H1 (cell line): ENCODE measurements at regions not wholly inside any gene's neighbourhood (a gene's known extent, or its start where the extent isn't known, plus 50 kb on each side); places are given as distances from the start of the nearest gene placed in this dataset.

ENCODE experiments used
- CTCF ChIA-PET: fragments of 300-600 bp; sonication (Branson Sonifier 250); formaldehyde crosslinking; loops from one replicate; lab custom pipeline; 2021; ENCODE audit not compliant: partially characterized antibody; lab: Charles Lee
- POLR2A ChIA-PET: fragments of 300-600 bp; sonication (Branson Sonifier 250); formaldehyde crosslinking; loops from one replicate; lab custom pipeline; 2021; ENCODE audit warnings: inconsistent platforms; ENCODE audit not compliant: partially characterized antibody; lab: Charles Lee
- DNase-seq, 2 experiments: peaks; one replicate each; pipeline versions ENCODE4 v3.0.0 to v3.0.0-alpha.2; 2010 to 2022; ENCODE audit warnings: low spot score in 2 of 2, low read depth in 1 of 2, mixed read lengths in 1 of 2
- FAIRE-seq: peaks from 2 replicates; lab custom pipeline; 2011; peaks lifted over from hg19 to GRCh38; lab: Jason Lieb, UNC
- H2AFZ ChIP-seq: 2 replicates; pipeline ENCODE4 v1.8.1; 2012; ENCODE audit warnings: low read length, inconsistent platforms
- H2AK5ac ChIP-seq: 2 replicates; pipeline ENCODE4 v1.6.1; 2013; ENCODE audit warnings: low read depth, low read length
- H2BK120ac ChIP-seq: replicated peaks from 2 replicates; pipeline ENCODE3; 2013; ENCODE audit warnings: low read depth, low read length, inconsistent platforms
- H2BK12ac ChIP-seq: 2 replicates; pipeline ENCODE4 v1.6.1; 2013; ENCODE audit warnings: low read depth, low read length
- H2BK15ac ChIP-seq: 2 replicates; pipeline ENCODE4 v1.6.1; 2013; ENCODE audit warnings: low read length
- H2BK20ac ChIP-seq: 2 replicates; pipeline ENCODE4 v1.6.1; 2013; ENCODE audit warnings: low read length
- H2BK5ac ChIP-seq: 2 replicates; pipeline ENCODE4 v1.6.1; 2013; ENCODE audit warnings: low read depth, low read length
- H3K14ac ChIP-seq: 2 replicates; pipeline ENCODE4 v1.6.1; 2013; ENCODE audit warnings: inconsistent platforms; ENCODE audit not compliant: insufficient read length
- H3K18ac ChIP-seq: 2 replicates; pipeline ENCODE4 v1.6.1; 2013; ENCODE audit warnings: low read length; ENCODE audit errors: extremely low read depth
- H3K23ac ChIP-seq: 2 replicates; pipeline ENCODE4 v1.6.1; 2013; ENCODE audit warnings: inconsistent platforms; ENCODE audit not compliant: insufficient read length
- H3K23me2 ChIP-seq: 2 replicates; pipeline ENCODE4 v1.6.1; 2013; ENCODE audit warnings: low read depth, low read length
- H3K27ac ChIP-seq: 2 replicates; pipeline ENCODE4 v1.6.1; 2011; ENCODE audit warnings: low read depth, low read length, inconsistent platforms
- H3K27me3 ChIP-seq, 4 experiments: replicated peaks in 1 of 4; 1 replicate in 1 of 4; 2 replicates in 3 of 4; pipeline versions ENCODE4 v1.6.1 to v1.8.1; 2011 to 2013; ENCODE audit warnings: low read length in 3 of 4, mild to moderate bottlenecking in 3 of 4, inconsistent platforms in 2 of 4, mixed read lengths in 2 of 4, moderate library complexity in 1 of 4; ENCODE audit not compliant: control insufficient read depth in 3 of 4, insufficient read depth in 3 of 4; ENCODE audit errors: extremely low read depth in 1 of 4
- H3K36me3 ChIP-seq, 4 experiments: 2 replicates each; pipeline versions ENCODE4 v1.6.1 to v1.8.1; 2011 to 2013; ENCODE audit warnings: mild to moderate bottlenecking in 4 of 4, low read length in 3 of 4, moderate library complexity in 2 of 4, control low read depth in 1 of 4, inconsistent platforms in 1 of 4; ENCODE audit not compliant: insufficient read depth in 4 of 4, control insufficient read depth in 2 of 4
- H3K4ac ChIP-seq: replicated peaks from 2 replicates; pipeline ENCODE3; 2013; ENCODE audit warnings: low read length, low read depth, mixed read lengths, inconsistent platforms; ENCODE audit not compliant: insufficient read length
- H3K4me1 ChIP-seq, 4 experiments: replicated peaks in 1 of 4; 1 replicate in 1 of 4; 2 replicates in 3 of 4; pipeline versions ENCODE4 v1.6.1 to v1.8.1; 2011 to 2013; ENCODE audit warnings: low read length in 3 of 4, inconsistent platforms in 2 of 4, mixed read lengths in 1 of 4; ENCODE audit not compliant: insufficient read depth in 4 of 4, control insufficient read depth in 3 of 4
- H3K4me2 ChIP-seq, 2 experiments: 2 replicates each; pipeline versions ENCODE4 v1.6.1 to v1.8.1; 2011 to 2013; ENCODE audit warnings: low read depth in 2 of 2, low read length in 2 of 2, control low read depth in 1 of 2, inconsistent platforms in 1 of 2, mild to moderate bottlenecking in 1 of 2; ENCODE audit not compliant: insufficient read depth in 1 of 2
- H3K4me3 ChIP-seq, 4 experiments: fragments of 200-600, 300-600 bp in 1 of 4; sonication (generic), shearing (Covaris generic), sonication (Bioruptor Twin) in 1 of 4; 2 replicates each; pipeline versions ENCODE4 v1.5.1 to v1.8.1; 2011 to 2016; ENCODE audit warnings: low read length in 4 of 4, low read depth in 3 of 4, control low read depth in 2 of 4, inconsistent platforms in 2 of 4, mild to moderate bottlenecking in 2 of 4, mixed read lengths in 1 of 4, moderate library complexity in 1 of 4; ENCODE audit not compliant: insufficient read depth in 2 of 4; ENCODE audit errors: extremely low read depth in 1 of 4
- H3K56ac ChIP-seq: replicated peaks from 2 replicates; pipeline ENCODE3; 2013; ENCODE audit warnings: low read depth, mild to moderate bottlenecking, mixed read lengths, low read length, inconsistent platforms; ENCODE audit not compliant: insufficient read length
- H3K79me1 ChIP-seq: 2 replicates; pipeline ENCODE4 v1.6.1; 2013; ENCODE audit warnings: low read depth, low read length, control low read depth
- H3K79me2 ChIP-seq, 2 experiments: 2 replicates each; pipeline versions ENCODE4 v1.6.1 to v1.8.1; 2012 to 2013; ENCODE audit warnings: low read length in 2 of 2, mild to moderate bottlenecking in 2 of 2, inconsistent platforms in 1 of 2; ENCODE audit not compliant: insufficient read depth in 2 of 2, control insufficient read depth in 1 of 2
- H3K9ac ChIP-seq, 4 experiments: replicated peaks in 1 of 4; 1 replicate in 1 of 4; 2 replicates in 3 of 4; pipeline versions ENCODE4 v1.6.1 to v1.8.1; 2011 to 2013; ENCODE audit warnings: low read depth in 3 of 4, low read length in 3 of 4, control low read depth in 2 of 4, mild to moderate bottlenecking in 2 of 4, moderate library complexity in 2 of 4, inconsistent platforms in 1 of 4; ENCODE audit errors: extremely low read depth in 1 of 4
- H3K9me3 ChIP-seq, 2 experiments: 2 replicates each; pipeline versions ENCODE4 v1.6.1 to v1.8.1; 2012 to 2013; ENCODE audit warnings: mild to moderate bottlenecking in 2 of 2, moderate library complexity in 2 of 2, control low read depth in 1 of 2, inconsistent platforms in 1 of 2, low read depth in 1 of 2, low read length in 1 of 2, mixed read lengths in 1 of 2; ENCODE audit not compliant: insufficient read depth in 2 of 2
- H4K20me1 ChIP-seq, 2 experiments: replicated peaks in 1 of 2; 2 replicates each; pipeline versions ENCODE3 to v1.8.1; 2011 to 2013; ENCODE audit warnings: inconsistent platforms in 2 of 2, low read length in 2 of 2, mild to moderate bottlenecking in 1 of 2; ENCODE audit not compliant: insufficient read depth in 2 of 2, control insufficient read depth in 1 of 2
- H4K5ac ChIP-seq: 2 replicates; pipeline ENCODE4 v1.6.1; 2013; ENCODE audit warnings: low read length, low read depth, mixed read lengths, inconsistent platforms; ENCODE audit not compliant: insufficient read length
- H4K8ac ChIP-seq: 2 replicates; pipeline ENCODE4 v1.8.0; 2013; ENCODE audit warnings: mild to moderate bottlenecking, moderate library complexity, low read length, inconsistent platforms; ENCODE audit not compliant: insufficient read depth; ENCODE audit errors: extremely low read depth
- H4K91ac ChIP-seq: replicated peaks from 2 replicates; pipeline ENCODE3; 2013; ENCODE audit warnings: low read length, mixed read lengths, inconsistent platforms; ENCODE audit not compliant: insufficient read length
- BRCA1 ChIP-seq: IDR thresholded peaks from 2 replicates; pipeline ENCODE4 v1.6.1; 2012; ENCODE audit warnings: low read depth, low read length, improper control_type of control experiment
- CBX8 ChIP-seq: fragments of 300-800, 300-1000 bp; sonication (generic); IDR thresholded peaks from 2 replicates; pipeline ENCODE4 v1.7.1; 2016; ENCODE audit warnings: low read depth, low read length, borderline replicate concordance
- CTBP2 ChIP-seq: IDR thresholded peaks from 2 replicates; pipeline ENCODE4 v1.7.0; 2011; ENCODE audit warnings: borderline replicate concordance, mild to moderate bottlenecking, moderate library complexity, mixed read lengths, low read length; ENCODE audit not compliant: insufficient read depth, insufficient read length
- EP300 ChIP-seq, 2 experiments: IDR thresholded peaks; 1 replicate in 1 of 2; 2 replicates in 1 of 2; pipeline ENCODE4 v1.6.1; 2011 to 2012; ENCODE audit warnings: low read depth in 2 of 2, low read length in 2 of 2, mild to moderate bottlenecking in 2 of 2, borderline replicate concordance in 1 of 2, inconsistent platforms in 1 of 2, moderate library complexity in 1 of 2
- KDM1A ChIP-seq: fragments of 200-600, 300-600 bp; sonication (generic); IDR thresholded peaks from 2 replicates; pipeline ENCODE4 v1.7.1; 2016; ENCODE audit warnings: mild to moderate bottlenecking, low read length, borderline replicate concordance
- NRF1 ChIP-seq: IDR thresholded peaks from 2 replicates; pipeline ENCODE4 v1.6.1; 2011; ENCODE audit warnings: mild to moderate bottlenecking, low read depth, low read length, improper control_type of control experiment
- RXRA ChIP-seq: IDR thresholded peaks from 2 replicates; pipeline ENCODE4 v1.6.1; 2011; ENCODE audit warnings: low read depth, mild to moderate bottlenecking, low read length, moderate library complexity; ENCODE audit not compliant: insufficient read depth
- TBP ChIP-seq: IDR thresholded peaks from 2 replicates; pipeline ENCODE4 v1.6.1; 2011; ENCODE audit warnings: low read depth, low read length, improper control_type of control experiment
- WGBS, 2 experiments: shearing (Covaris generic) in 1 of 2; methylation state at CpG; one replicate each; pipeline versions ENCODE4 v1.1.6 to v1.1.7; 2013 to 2015; ENCODE audit warnings: low lambda C conversion rate in 2 of 2, mixed read lengths in 2 of 2, inconsistent platforms in 1 of 2, low coverage in 1 of 2, missing lambda C conversion rate in 1 of 2; ENCODE audit not compliant: insufficient replicate concordance in 2 of 2, insufficient coverage in 1 of 2, insufficient read length in 1 of 2; ENCODE audit errors: extremely low coverage in 1 of 2, missing lambda C conversion rate in 1 of 2; 5-methylcytosine and 5-hydroxymethylcytosine counted together
- TF ChIP-seq, protein P1 (sequence below): IDR thresholded peaks from 2 replicates; pipeline ENCODE4 v1.6.1; 2012; ENCODE audit warnings: low read length, inconsistent platforms
- TF ChIP-seq, protein P2 (sequence below): IDR thresholded peaks from 2 replicates; pipeline ENCODE4 v1.6.1; 2012; ENCODE audit warnings: inconsistent platforms

DNA sequence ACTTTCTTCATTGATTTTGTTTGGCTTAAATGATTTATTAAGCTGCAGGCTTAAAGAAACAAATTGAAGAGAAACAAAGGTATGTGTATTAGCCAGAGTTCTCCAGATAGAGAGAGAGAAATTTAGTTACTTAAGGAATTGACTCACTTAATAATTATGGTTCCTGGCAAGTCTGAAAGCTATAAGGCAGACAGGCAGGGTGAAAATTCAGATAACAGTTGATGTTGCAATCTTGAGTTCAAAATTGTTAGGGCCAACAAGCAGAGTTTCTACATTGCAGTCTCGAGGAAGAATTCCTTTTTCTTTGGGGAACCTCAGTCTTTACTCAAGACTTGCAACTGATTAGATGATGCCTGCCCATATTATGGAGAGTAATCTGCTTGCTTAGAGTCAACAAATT is 593.5 kb downstream of the ADCYAP1 start:
- H3K4me3 ChIP-seq = no peak overlapping the region
- H2BK20ac ChIP-seq = no peak overlapping the region
- H3K18ac ChIP-seq = no peak overlapping the region
- 0 out of 4 replicates have a peak, but pooled peaks cover 0 to 3% of the 10 kb centered on the region in 2 experiments for H3K9me3 ChIP-seq
- no peak overlapping the region for H4K91ac ChIP-seq
- H3K4ac ChIP-seq = no peak overlapping the region
- no peak overlapping the region for H2AFZ ChIP-seq
- H3K79me1 ChIP-seq = no peaks in the 10 kb centered on the region
- H3K4me1 ChIP-seq = no peaks in the 10 kb centered on the region
- no peak overlapping the region for H3K14ac ChIP-seq
- no peak overlapping the region for H3K27ac ChIP-seq
- TF ChIP-seq BRCA1 = no peak
- TF ChIP-seq, protein P1, sequence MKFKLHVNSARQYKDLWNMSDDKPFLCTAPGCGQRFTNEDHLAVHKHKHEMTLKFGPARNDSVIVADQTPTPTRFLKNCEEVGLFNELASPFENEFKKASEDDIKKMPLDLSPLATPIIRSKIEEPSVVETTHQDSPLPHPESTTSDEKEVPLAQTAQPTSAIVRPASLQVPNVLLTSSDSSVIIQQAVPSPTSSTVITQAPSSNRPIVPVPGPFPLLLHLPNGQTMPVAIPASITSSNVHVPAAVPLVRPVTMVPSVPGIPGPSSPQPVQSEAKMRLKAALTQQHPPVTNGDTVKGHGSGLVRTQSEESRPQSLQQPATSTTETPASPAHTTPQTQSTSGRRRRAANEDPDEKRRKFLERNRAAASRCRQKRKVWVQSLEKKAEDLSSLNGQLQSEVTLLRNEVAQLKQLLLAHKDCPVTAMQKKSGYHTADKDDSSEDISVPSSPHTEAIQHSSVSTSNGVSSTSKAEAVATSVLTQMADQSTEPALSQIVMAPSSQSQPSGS = no peak
- TF ChIP-seq EP300 (IDR thresholded peaks at IDR 0.05; ENCODE audit: borderline replicate concordance in 1 of 2, low read depth in 2 of 2, low read length in 2 of 2) = no peak
- no peak for TF ChIP-seq TBP
- TF ChIP-seq KDM1A = no peak
- TF ChIP-seq RXRA = no peak
- no peak for TF ChIP-seq NRF1
- no peak for TF ChIP-seq CTBP2
- TF ChIP-seq CBX8 = no peak
- TF ChIP-seq, protein P2, sequence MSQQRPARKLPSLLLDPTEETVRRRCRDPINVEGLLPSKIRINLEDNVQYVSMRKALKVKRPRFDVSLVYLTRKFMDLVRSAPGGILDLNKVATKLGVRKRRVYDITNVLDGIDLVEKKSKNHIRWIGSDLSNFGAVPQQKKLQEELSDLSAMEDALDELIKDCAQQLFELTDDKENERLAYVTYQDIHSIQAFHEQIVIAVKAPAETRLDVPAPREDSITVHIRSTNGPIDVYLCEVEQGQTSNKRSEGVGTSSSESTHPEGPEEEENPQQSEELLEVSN = no peak
- TF ChIP-seq, all 59 proteins: peak for 0
- Histone ChIP-seq H4K20me1 (no peaks in the 10 kb centered on the region), H2BK15ac (no peak overlapping the region), H2BK5ac (no peak overlapping the region), H3K27me3 (no peaks in the 10 kb centered on the region), H3K9ac (no peak overlapping the region), H3K36me3 (no peaks in the 10 kb centered on the region), H4K8ac (no peak overlapping the region), H3K23ac (no peak overlapping the region), H3K79me2 (no peaks in the 10 kb centered on the region), H2BK12ac (no peak overlapping the region), H3K23me2 (no peaks in the 10 kb centered on the region), H3K56ac (no peak overlapping the region), H2BK120ac (no peak overlapping the region), H3K4me2 (no peak overlapping the region), H2AK5ac (no peak overlapping the region), H4K5ac (no peak overlapping the region)
- ChIA-PET POLR2A (no interaction called here), CTCF (no interaction called here)
- no peak for FAIRE-seq
- no peak for DNase-seq
- WGBS, 2 experiments = 100% methylated on average over 1 of the region's 1 CpG; no CpG with 5 or more reads in 1 of the 2 experiments
